IMR-90 (cell line): ENCODE measurements at regions not wholly inside any gene's neighbourhood (a gene's known extent, or its start where the extent isn't known, plus 50 kb on each side); places are given as distances from the start of the nearest gene placed in this dataset.

Experiments
- ATAC-seq: fragments of 200-7000 bp; cut with Tn5 transposase; 2 replicates; pipeline ENCODE4 v1.9.1; 2020; ENCODE audit warnings: low read depth, mild to moderate bottlenecking, moderate library complexity
- BruUV-seq: library from RNA; stranded (reverse); fragments of 400-500 nt; replicated peaks from 2 replicates; lab custom pipeline; 2021; lab: Mats Ljungman, UMichigan
- CTCF ChIA-PET: fragments of 300-600 bp; formaldehyde crosslinking; extraction: SDS; loops from one replicate; lab custom pipeline; 2021; ENCODE audit warnings: antibody characterized with exemption; lab: Yijun Ruan, JAX
- POLR2A ChIA-PET: fragments of 300-600 bp; sonication (Branson Sonifier 250); formaldehyde crosslinking; loops from one replicate; lab custom pipeline; 2022; ENCODE audit warnings: antibody characterized with exemption; ENCODE audit not compliant: unreplicated experiment; lab: Charles Lee
- DNase-seq: peaks from one replicate; pipeline ENCODE4 v3.0.0; 2013
- H2AFZ ChIP-seq: replicated peaks from 2 replicates; pipeline ENCODE3; 2013; ENCODE audit warnings: low read length, mild to moderate bottlenecking; ENCODE audit not compliant: poor library complexity
- H2AK5ac ChIP-seq: 2 replicates; pipeline ENCODE4 v1.6.1; 2013; ENCODE audit warnings: low read depth, low read length, inconsistent platforms
- H2AK9ac ChIP-seq: replicated peaks from 2 replicates; pipeline ENCODE3; 2013; ENCODE audit warnings: mild to moderate bottlenecking, low read depth, low read length, moderate library complexity; ENCODE audit not compliant: poor library complexity
- H2BK120ac ChIP-seq: 2 replicates; pipeline ENCODE4 v1.6.1; 2013; ENCODE audit warnings: low read depth, low read length, inconsistent platforms
- H2BK15ac ChIP-seq: 3 replicates; pipeline ENCODE4 v1.6.1; 2013; ENCODE audit warnings: low read depth, low read length, inconsistent platforms
- H2BK20ac ChIP-seq: 2 replicates; pipeline ENCODE4 v1.6.1; 2013; ENCODE audit warnings: low read depth, mild to moderate bottlenecking, inconsistent platforms, low read length, moderate library complexity
- H2BK5ac ChIP-seq: 2 replicates; pipeline ENCODE4 v1.6.1; 2013; ENCODE audit warnings: mild to moderate bottlenecking, low read depth, low read length, inconsistent platforms; ENCODE audit not compliant: poor library complexity, severe bottlenecking
- H3K14ac ChIP-seq: replicated peaks from 2 replicates; pipeline ENCODE4 v1.6.1; 2013; ENCODE audit warnings: low read depth, low read length, inconsistent platforms
- H3K18ac ChIP-seq: 2 replicates; pipeline ENCODE4 v1.6.1; 2013; ENCODE audit warnings: low read depth, low read length, control low read depth
- H3K23ac ChIP-seq: 2 replicates; pipeline ENCODE4 v1.6.1; 2013; ENCODE audit warnings: low read depth, low read length, inconsistent platforms
- H3K27ac ChIP-seq: 2 replicates; pipeline ENCODE4 v1.5.1; 2013; ENCODE audit warnings: mild to moderate bottlenecking, control low read depth, low read length; ENCODE audit not compliant: insufficient read depth
- H3K27me3 ChIP-seq: 2 replicates; pipeline ENCODE4 v1.6.1; 2013; ENCODE audit warnings: low read length; ENCODE audit not compliant: control insufficient read depth, insufficient read depth
- H3K36me3 ChIP-seq: 2 replicates; pipeline ENCODE4 v1.6.1; 2013; ENCODE audit warnings: low read length, mixed read lengths; ENCODE audit not compliant: control insufficient read depth, insufficient read depth
- H3K4ac ChIP-seq: 2 replicates; pipeline ENCODE4 v1.6.1; 2013; ENCODE audit warnings: low read depth, low read length, inconsistent platforms
- H3K4me1 ChIP-seq: 2 replicates; pipeline ENCODE4 v1.6.1; 2013; ENCODE audit warnings: low read length, mixed read lengths; ENCODE audit not compliant: control insufficient read depth, insufficient read depth
- H3K4me2 ChIP-seq: 2 replicates; pipeline ENCODE4 v1.6.1; 2013; ENCODE audit warnings: low read depth, mild to moderate bottlenecking, control low read depth, low read length, moderate library complexity
- H3K4me3 ChIP-seq: 2 replicates; pipeline ENCODE4 v1.5.1; 2013; ENCODE audit warnings: low read depth, mild to moderate bottlenecking, control low read depth, low read length, moderate library complexity; ENCODE audit not compliant: insufficient read depth
- H3K56ac ChIP-seq: 2 replicates; pipeline ENCODE4 v1.6.1; 2013; ENCODE audit warnings: low read length, inconsistent platforms; ENCODE audit not compliant: insufficient read depth; ENCODE audit errors: extremely low read depth
- H3K79me1 ChIP-seq, 2 experiments: 2 replicates each; pipeline ENCODE4 v1.6.1; 2013; ENCODE audit warnings: low read length in 2 of 2, inconsistent platforms in 1 of 2, low read depth in 1 of 2
- H3K9ac ChIP-seq: 2 replicates; pipeline ENCODE4 v1.6.1; 2013; ENCODE audit warnings: low read depth, low read length, control low read depth
- H3K9me1 ChIP-seq: 2 replicates; pipeline ENCODE4 v1.6.1; 2013; ENCODE audit warnings: low read length, inconsistent platforms; ENCODE audit not compliant: insufficient read depth
- H3K9me3 ChIP-seq: 2 replicates; pipeline ENCODE4 v1.6.1; 2013; ENCODE audit warnings: low read length; ENCODE audit not compliant: control insufficient read depth, insufficient read depth
- H4K20me1 ChIP-seq: 2 replicates; pipeline ENCODE4 v1.6.1; 2013; ENCODE audit warnings: low read length, inconsistent platforms; ENCODE audit not compliant: insufficient read depth
- H4K5ac ChIP-seq: 2 replicates; pipeline ENCODE4 v1.6.1; 2013; ENCODE audit warnings: mild to moderate bottlenecking, low read depth, low read length, control low read depth
- H4K8ac ChIP-seq, 2 experiments: 2 replicates each; pipeline ENCODE4 v1.6.1; 2013; ENCODE audit warnings: low read depth in 2 of 2, low read length in 2 of 2, control low read depth in 1 of 2, inconsistent platforms in 1 of 2
- H4K91ac ChIP-seq: 2 replicates; pipeline ENCODE4 v1.6.1; 2013; ENCODE audit warnings: low read depth, low read length, inconsistent platforms; ENCODE audit not compliant: insufficient read depth
- BHLHE40 ChIP-seq: fragments of 150-350 bp; IDR thresholded peaks from 2 replicates; pipeline ENCODE4 v1.6.1; 2016; ENCODE audit warnings: mild to moderate bottlenecking, low read depth, low read length
- FOS ChIP-seq: fragments of 150-350 bp; IDR thresholded peaks from 2 replicates; pipeline ENCODE4 v1.6.1; 2016; ENCODE audit warnings: low read depth, low read length
- MAZ ChIP-seq: IDR thresholded peaks from 2 replicates; pipeline ENCODE4 v1.6.1; 2012; ENCODE audit warnings: low read depth, mild to moderate bottlenecking, low read length, improper control_type of control experiment, moderate library complexity, borderline replicate concordance
- MXI1 ChIP-seq: IDR thresholded peaks from 2 replicates; pipeline ENCODE4 v1.6.1; 2012; ENCODE audit warnings: low read depth, mild to moderate bottlenecking, low read length, moderate library complexity, borderline replicate concordance
- RAD21 ChIP-seq: IDR thresholded peaks from 2 replicates; pipeline ENCODE4 v1.6.1; 2012; ENCODE audit warnings: low read length, improper control_type of control experiment
- RCOR1 ChIP-seq: IDR thresholded peaks from 2 replicates; pipeline ENCODE4 v1.6.1; 2012; ENCODE audit warnings: mild to moderate bottlenecking, low read length, improper control_type of control experiment; ENCODE audit not compliant: insufficient replicate concordance
- RFX5 ChIP-seq: IDR thresholded peaks from 2 replicates; pipeline ENCODE4 v1.8.0; 2012; ENCODE audit warnings: low read depth, mild to moderate bottlenecking, low read length, moderate library complexity
- SMC3 ChIP-seq: fragments of 150-350 bp; IDR thresholded peaks from 2 replicates; pipeline ENCODE4 v1.6.1; 2016; ENCODE audit warnings: low read depth, mild to moderate bottlenecking, antibody characterized with exemption, low read length, moderate library complexity
- WGBS, 2 experiments: methylation state at CpG; one replicate each; pipeline versions ENCODE4 v1.1.5 to v1.1.7; 2013; ENCODE audit warnings: missing lambda C conversion rate in 2 of 2; ENCODE audit not compliant: insufficient read length in 1 of 2; ENCODE audit errors: extremely low coverage in 2 of 2; 5-methylcytosine and 5-hydroxymethylcytosine counted together
- dilution Hi-C: fragments of 300-500 bp; cut with HindIII; formaldehyde crosslinking; loops from one replicate; pipeline ENCODE4 v1.14.3; 2018; ENCODE audit warnings: low sequenced_read_pairs; ENCODE audit not compliant: unreplicated experiment
- in situ Hi-C: fragments of 300-500 bp; cut with MboI; formaldehyde crosslinking; loops from 3 replicates; pipeline ENCODE4 v1.14.3; 2019; ENCODE audit warnings: low sequenced_read_pairs, inconsistent platforms, mixed read lengths
- intact Hi-C: fragments of 100-400 bp; cut with micrococcal nuclease; formaldehyde crosslinking; loops from 2 replicates; pipeline ENCODE4 v1.10.0; 2022
- TF ChIP-seq, protein P1 (sequence below): fragments of 150-350 bp; IDR thresholded peaks from 2 replicates; pipeline ENCODE4 v1.6.1; 2016; ENCODE audit warnings: low read depth, mild to moderate bottlenecking, low read length, moderate library complexity, borderline replicate concordance
- TF ChIP-seq, protein P2 (sequence below): conservative IDR thresholded peaks from 2 replicates; pipeline ENCODE4 v1.5.1; 2012; ENCODE audit warnings: mild to moderate bottlenecking, low read depth, low read length, improper control_type of control experiment

DNA sequence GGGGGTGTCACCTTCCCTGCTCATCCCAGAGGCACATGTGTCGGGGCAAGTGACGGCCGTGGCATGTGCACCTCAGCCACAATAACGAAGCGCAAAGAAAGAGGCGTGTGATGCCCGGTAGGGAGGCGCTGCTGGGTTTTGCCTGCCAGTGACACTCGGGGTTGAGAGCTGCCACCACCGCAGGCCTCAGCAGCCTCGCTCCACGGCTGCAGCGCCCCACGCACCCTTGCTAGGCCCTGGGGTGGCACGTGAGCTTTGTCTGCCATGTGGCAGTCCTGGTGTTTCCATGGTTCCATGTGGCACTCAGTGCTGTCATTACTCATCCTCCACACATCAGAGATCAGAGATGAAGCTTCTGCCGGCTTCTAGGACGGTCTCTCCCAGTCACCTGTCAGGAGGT lies 136.0 kb upstream of the AGAP1 start:
- Histone ChIP-seq H3K56ac (no peak overlapping the region), H2BK15ac (no peak overlapping the region), H3K9me1 (no peaks in the 10 kb centered on the region), H3K18ac (no peak overlapping the region), H3K4me2 (no peak overlapping the region), H3K14ac (no peak overlapping the region), H3K36me3 (no peaks in the 10 kb centered on the region), H3K27ac (no peak overlapping the region), H4K91ac (no peak overlapping the region), H3K27me3 (peaks cover 34% of the 10 kb centered on the region), H2AK9ac (no peak overlapping the region), H4K20me1 (no peaks in the 10 kb centered on the region), H3K4me3 (no peak overlapping the region), H2BK120ac (no peak overlapping the region), H2AFZ (no peak overlapping the region), H3K9me3 (no peaks in the 10 kb centered on the region), H2BK5ac (no peak overlapping the region), H4K8ac (no peak overlapping the region), H2BK20ac (no peak overlapping the region), H3K4me1 (no peaks in the 10 kb centered on the region), H2AK5ac (no peak overlapping the region), H3K79me1 (no peaks in the 10 kb centered on the region), H3K4ac (no peak overlapping the region), H3K23ac (no peak overlapping the region), H4K5ac (no peak overlapping the region), H3K9ac (no peak overlapping the region)
- BruUV-seq = no TSS peak
- dilution Hi-C loops = no loop called here
- in situ Hi-C loops = no loop called here
- CTCF ChIA-PET = no interaction called here
- ATAC-seq (no peak), DNase-seq (no peak)
- POLR2A ChIA-PET = no interaction called here
- 92% methylated on average over 12 of the region's 17 CpGs; no CpG with 5 or more reads in 1 of the 2 experiments for WGBS, 2 experiments
- TF ChIP-seq, protein P1, sequence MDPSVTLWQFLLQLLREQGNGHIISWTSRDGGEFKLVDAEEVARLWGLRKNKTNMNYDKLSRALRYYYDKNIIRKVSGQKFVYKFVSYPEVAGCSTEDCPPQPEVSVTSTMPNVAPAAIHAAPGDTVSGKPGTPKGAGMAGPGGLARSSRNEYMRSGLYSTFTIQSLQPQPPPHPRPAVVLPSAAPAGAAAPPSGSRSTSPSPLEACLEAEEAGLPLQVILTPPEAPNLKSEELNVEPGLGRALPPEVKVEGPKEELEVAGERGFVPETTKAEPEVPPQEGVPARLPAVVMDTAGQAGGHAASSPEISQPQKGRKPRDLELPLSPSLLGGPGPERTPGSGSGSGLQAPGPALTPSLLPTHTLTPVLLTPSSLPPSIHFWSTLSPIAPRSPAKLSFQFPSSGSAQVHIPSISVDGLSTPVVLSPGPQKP = no peak
- no peak for TF ChIP-seq RCOR1
- TF ChIP-seq RFX5 = no peak
- no peak for TF ChIP-seq MAZ
- no peak for TF ChIP-seq SMC3
- no peak for TF ChIP-seq BHLHE40
- TF ChIP-seq, protein P2, sequence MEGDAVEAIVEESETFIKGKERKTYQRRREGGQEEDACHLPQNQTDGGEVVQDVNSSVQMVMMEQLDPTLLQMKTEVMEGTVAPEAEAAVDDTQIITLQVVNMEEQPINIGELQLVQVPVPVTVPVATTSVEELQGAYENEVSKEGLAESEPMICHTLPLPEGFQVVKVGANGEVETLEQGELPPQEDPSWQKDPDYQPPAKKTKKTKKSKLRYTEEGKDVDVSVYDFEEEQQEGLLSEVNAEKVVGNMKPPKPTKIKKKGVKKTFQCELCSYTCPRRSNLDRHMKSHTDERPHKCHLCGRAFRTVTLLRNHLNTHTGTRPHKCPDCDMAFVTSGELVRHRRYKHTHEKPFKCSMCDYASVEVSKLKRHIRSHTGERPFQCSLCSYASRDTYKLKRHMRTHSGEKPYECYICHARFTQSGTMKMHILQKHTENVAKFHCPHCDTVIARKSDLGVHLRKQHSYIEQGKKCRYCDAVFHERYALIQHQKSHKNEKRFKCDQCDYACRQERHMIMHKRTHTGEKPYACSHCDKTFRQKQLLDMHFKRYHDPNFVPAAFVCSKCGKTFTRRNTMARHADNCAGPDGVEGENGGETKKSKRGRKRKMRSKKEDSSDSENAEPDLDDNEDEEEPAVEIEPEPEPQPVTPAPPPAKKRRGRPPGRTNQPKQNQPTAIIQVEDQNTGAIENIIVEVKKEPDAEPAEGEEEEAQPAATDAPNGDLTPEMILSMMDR = no peak
- TF ChIP-seq FOS = no peak
- TF ChIP-seq MXI1 = no peak
- TF ChIP-seq RAD21 = no peak
- intact Hi-C loops = no loop called here
